GM23338 (cell line): ENCODE measurements at regions not wholly inside any gene's neighbourhood (a gene's known extent, or its start where the extent isn't known, plus 50 kb on each side); places are given as distances from the start of the nearest gene placed in this dataset.

ENCODE experiments used
- ATAC-seq: fragments of 200-7000 bp; cut with Tn5 transposase; 3 replicates; pipeline ENCODE4 v1.9.1; 2020
- DNase-seq: peaks from one replicate; pipeline ENCODE4 v3.0.0-alpha.2; 2015; ENCODE audit warnings: low spot score
- H2AFZ ChIP-seq: fragments of 200-600 bp; sonication (generic); 2 replicates; pipeline ENCODE4 v1.8.0; 2016; ENCODE audit warnings: antibody characterized with exemption, mild to moderate bottlenecking, moderate library complexity
- H3F3A ChIP-seq: fragments of 200-600 bp; sonication (generic); replicated peaks from 2 replicates; pipeline ENCODE4 v1.8.0; 2017; ENCODE audit warnings: antibody characterized with exemption, mixed run types, low read depth
- H3K27ac ChIP-seq: fragments of 200-600 bp; sonication (generic); 2 replicates; pipeline ENCODE4 v1.6.1; 2016; ENCODE audit warnings: low read depth
- H3K27me3 ChIP-seq: fragments of 200-600 bp; sonication (generic); 2 replicates; pipeline ENCODE4 v1.8.0; 2016; ENCODE audit warnings: mild to moderate bottlenecking, mixed run types, moderate library complexity; ENCODE audit not compliant: insufficient read depth
- H3K36me3 ChIP-seq: fragments of 200-600 bp; sonication (generic); 2 replicates; pipeline ENCODE4 v1.8.0; 2016; ENCODE audit warnings: mild to moderate bottlenecking; ENCODE audit not compliant: insufficient read depth
- H3K4me1 ChIP-seq: fragments of 200-600 bp; sonication (generic); 2 replicates; pipeline ENCODE4 v1.8.0; 2016; ENCODE audit warnings: mild to moderate bottlenecking, moderate library complexity; ENCODE audit not compliant: insufficient read depth
- H3K4me2 ChIP-seq: fragments of 200-600 bp; sonication (generic); 2 replicates; pipeline ENCODE4 v1.7.1; 2017; ENCODE audit warnings: mixed run types
- H3K4me3 ChIP-seq: fragments of 200-600 bp; sonication (generic); 2 replicates; pipeline ENCODE4 v1.6.1; 2016; ENCODE audit warnings: mixed run types
- H3K79me2 ChIP-seq: fragments of 200-600 bp; sonication (generic); replicated peaks from 2 replicates; pipeline ENCODE4 v1.8.0; 2017; ENCODE audit warnings: mild to moderate bottlenecking; ENCODE audit not compliant: insufficient read depth
- H3K9me2 ChIP-seq: fragments of 200-600 bp; sonication (generic); 2 replicates; pipeline ENCODE4 v1.8.0; 2017; ENCODE audit not compliant: insufficient read depth
- H4K20me1 ChIP-seq: fragments of 200-600 bp; sonication (generic); replicated peaks from 2 replicates; pipeline ENCODE4 v1.8.0; 2017; ENCODE audit warnings: mild to moderate bottlenecking; ENCODE audit not compliant: insufficient read depth
- H3K27ac Mint-ChIP-seq: 2 replicates; pipeline ENCODE4 v1.8.0; 2020; ENCODE audit warnings: inconsistent platforms, mild to moderate bottlenecking, moderate library complexity, mixed read lengths
- H3K27me3 Mint-ChIP-seq: 3 replicates; pipeline ENCODE4 v1.8.0; 2022; ENCODE audit warnings: low read depth, mild to moderate bottlenecking, moderate library complexity, mixed read lengths, inconsistent platforms; ENCODE audit not compliant: insufficient read depth, poor library complexity
- H3K36me3 Mint-ChIP-seq: 3 replicates; pipeline ENCODE4 v1.8.0; 2021; ENCODE audit warnings: low read depth, mild to moderate bottlenecking, inconsistent platforms, moderate library complexity, mixed read lengths
- H3K4me1 Mint-ChIP-seq: 3 replicates; pipeline ENCODE4 v1.8.0; 2020; ENCODE audit warnings: mild to moderate bottlenecking, inconsistent platforms, mixed read lengths
- H3K4me3 Mint-ChIP-seq: 3 replicates; pipeline ENCODE4 v1.8.0; 2021; ENCODE audit warnings: moderate library complexity, mild to moderate bottlenecking, inconsistent platforms, mixed read lengths
- H3K9me3 Mint-ChIP-seq: 3 replicates; pipeline ENCODE4 v1.8.0; 2020; ENCODE audit warnings: moderate library complexity, mild to moderate bottlenecking, inconsistent platforms, mixed read lengths
- CREB1 ChIP-seq: fragments of 250-450 bp; sonication (Bioruptor Pico); IDR thresholded peaks from 2 replicates; pipeline ENCODE4 v1.5.0; 2020; ENCODE audit warnings: low read depth, mild to moderate bottlenecking, moderate library complexity
- CTCF ChIP-seq, 2 experiments: fragments of 200-600 bp in 1 of 2; sonication (generic) in 1 of 2; conservative IDR thresholded peaks; 2 replicates each; pipeline versions ENCODE4 v1.5.1 to v1.6.1; 2016 to 2017; ENCODE audit warnings: antibody characterized with exemption in 2 of 2, low read depth in 2 of 2, mild to moderate bottlenecking in 2 of 2, moderate library complexity in 1 of 2
- EZH2 ChIP-seq: fragments of 200-600 bp; sonication (generic); IDR thresholded peaks from one replicate; pipeline ENCODE4 v1.8.0; 2017; ENCODE audit warnings: antibody characterized with exemption, mild to moderate bottlenecking, low read depth; ENCODE audit not compliant: unreplicated experiment
- EZH2phosphoT487 ChIP-seq: fragments of 200-600 bp; sonication (generic); IDR thresholded peaks from one replicate; pipeline ENCODE4 v1.8.1; 2018; ENCODE audit warnings: antibody characterized with exemption; ENCODE audit not compliant: unreplicated experiment
- JUNB ChIP-seq: IDR thresholded peaks from one replicate; pipeline ENCODE4 v1.6.1; 2016; ENCODE audit warnings: antibody characterized with exemption; ENCODE audit not compliant: unreplicated experiment
- NANOG ChIP-seq: IDR thresholded peaks from 2 replicates; pipeline ENCODE4 v1.6.1; 2016; ENCODE audit warnings: antibody characterized with exemption, borderline replicate concordance
- POLR2AphosphoS5 ChIP-seq: IDR thresholded peaks from 2 replicates; pipeline ENCODE4 v1.6.1; 2016; ENCODE audit warnings: antibody characterized with exemption, low read depth
- REST ChIP-seq: IDR thresholded peaks from one replicate; pipeline ENCODE4 v1.6.1; 2018; ENCODE audit warnings: antibody characterized with exemption; ENCODE audit not compliant: unreplicated experiment
- STAT1 ChIP-seq: IDR thresholded peaks from one replicate; pipeline ENCODE4 v1.6.1; 2016; ENCODE audit warnings: antibody characterized with exemption; ENCODE audit not compliant: unreplicated experiment
- ZNF114 ChIP-seq: fragments of 250-450 bp; sonication (Bioruptor Pico); IDR thresholded peaks from 2 replicates; pipeline ENCODE4 v1.5.0; 2020; ENCODE audit warnings: mild to moderate bottlenecking, moderate library complexity
- ZNF331 ChIP-seq: fragments of 250-450 bp; sonication (Bioruptor Pico); IDR thresholded peaks from 2 replicates; pipeline ENCODE4 v1.5.0; 2020; ENCODE audit warnings: low read depth, mild to moderate bottlenecking, moderate library complexity
- ZNF462 ChIP-seq: fragments of 250-450 bp; sonication (Bioruptor Pico); IDR thresholded peaks from 2 replicates; pipeline ENCODE4 v1.5.0; 2020; ENCODE audit warnings: mild to moderate bottlenecking, moderate library complexity
- TF ChIP-seq, protein P1 (sequence below): IDR thresholded peaks from 2 replicates; pipeline ENCODE4 v1.6.1; 2016; ENCODE audit warnings: antibody characterized with exemption

DNA sequence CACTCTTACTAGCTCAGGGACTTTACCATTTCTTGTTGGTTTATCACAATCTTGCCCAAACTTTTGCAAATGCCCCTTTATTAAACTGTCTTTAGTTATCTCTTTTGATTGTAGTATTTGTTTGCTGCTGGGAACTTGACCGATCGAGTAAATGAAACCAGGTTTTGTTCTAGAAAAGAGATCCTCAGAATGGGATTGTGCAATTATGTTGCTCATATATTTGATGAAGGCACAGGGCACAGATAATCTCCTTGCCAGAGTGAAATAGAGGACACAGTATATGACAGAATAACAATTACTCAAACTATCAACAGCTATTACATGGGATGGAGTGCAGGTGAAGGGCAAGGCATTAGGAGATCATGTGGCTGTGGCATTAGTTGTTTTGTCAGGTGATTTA, 216.6 kb upstream of the RASGRP1 start:
- Histone ChIP-seq H3K27me3 (no peaks in the 10 kb centered on the region), H3K79me2 (no peaks in the 10 kb centered on the region), H2AFZ (no peak overlapping the region), H4K20me1 (no peaks in the 10 kb centered on the region), H3K4me1 (no peaks in the 10 kb centered on the region), H3K4me3 (no peak overlapping the region), H3K36me3 (no peaks in the 10 kb centered on the region; the same call in 1 of the 2 replicates), H3F3A (no peaks in the 10 kb centered on the region), H3K27ac (no peak overlapping the region), H3K4me2 (no peak overlapping the region), H3K9me2 (peaks cover 14% of the 10 kb centered on the region)
- Mint-ChIP-seq H3K27ac (no peak overlapping the region), H3K4me3 (no peak overlapping the region), H3K9me3 (peaks cover 13% of the 10 kb centered on the region), H3K27me3 (no peaks in the 10 kb centered on the region), H3K4me1 (no peaks in the 10 kb centered on the region), H3K36me3 (peaks cover 8% of the 10 kb centered on the region; the same call in 2 of the 3 replicates)
- ATAC-seq (no peak), DNase-seq (no peak)
- no peak for TF ChIP-seq JUNB
- TF ChIP-seq CTCF (conservative IDR thresholded peaks at IDR 0.05; ENCODE audit: low read depth in 2 of 2): no peak
- no peak for TF ChIP-seq NANOG
- no peak for TF ChIP-seq POLR2AphosphoS5
- no peak for TF ChIP-seq ZNF331 (CRISPR knock-in tag)
- no peak for TF ChIP-seq ZNF462
- TF ChIP-seq ZNF114: no peak
- no peak for TF ChIP-seq EZH2phosphoT487
- TF ChIP-seq, protein P1, sequence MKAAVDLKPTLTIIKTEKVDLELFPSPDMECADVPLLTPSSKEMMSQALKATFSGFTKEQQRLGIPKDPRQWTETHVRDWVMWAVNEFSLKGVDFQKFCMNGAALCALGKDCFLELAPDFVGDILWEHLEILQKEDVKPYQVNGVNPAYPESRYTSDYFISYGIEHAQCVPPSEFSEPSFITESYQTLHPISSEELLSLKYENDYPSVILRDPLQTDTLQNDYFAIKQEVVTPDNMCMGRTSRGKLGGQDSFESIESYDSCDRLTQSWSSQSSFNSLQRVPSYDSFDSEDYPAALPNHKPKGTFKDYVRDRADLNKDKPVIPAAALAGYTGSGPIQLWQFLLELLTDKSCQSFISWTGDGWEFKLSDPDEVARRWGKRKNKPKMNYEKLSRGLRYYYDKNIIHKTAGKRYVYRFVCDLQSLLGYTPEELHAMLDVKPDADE: no peak
- TF ChIP-seq CREB1 (CRISPR knock-in tag): no peak
- no peak for TF ChIP-seq EZH2
- no peak for TF ChIP-seq REST
- TF ChIP-seq STAT1: no peak
